OCI-LY1 (cell line): ENCODE measurements at regions not wholly inside any gene's neighbourhood (a gene's known extent, or its start where the extent isn't known, plus 50 kb on each side); places are given as distances from the start of the nearest gene placed in this dataset.

Experiments used
- H2AFZ ChIP-seq: fragments of 200-600 bp; sonication (generic), shearing (Covaris generic); 2 replicates; pipeline ENCODE4 v1.6.0; 2014; ENCODE audit warnings: antibody characterized with exemption, mild to moderate bottlenecking, low read length
- H3F3A ChIP-seq: fragments of 200-600 bp; sonication (generic), shearing (Covaris generic); 2 replicates; pipeline ENCODE4 v1.6.0; 2014; ENCODE audit warnings: mild to moderate bottlenecking, antibody characterized with exemption, low read length, moderate library complexity; ENCODE audit not compliant: insufficient read depth
- H3K27ac ChIP-seq: fragments of 200-600 bp; sonication (generic); 2 replicates; pipeline ENCODE4 v1.5.1; 2014; ENCODE audit warnings: low read length, mixed run types, mild to moderate bottlenecking, low read depth; ENCODE audit not compliant: poor library complexity, severe bottlenecking
- H3K27me3 ChIP-seq: fragments of 200-600 bp; sonication (generic); 2 replicates; pipeline ENCODE4 v1.6.0; 2014; ENCODE audit warnings: antibody characterized with exemption, mild to moderate bottlenecking, low read length, moderate library complexity; ENCODE audit not compliant: insufficient read depth
- H3K36me3 ChIP-seq: fragments of 200-600 bp; sonication (generic); 2 replicates; pipeline ENCODE4 v1.6.1; 2014; ENCODE audit warnings: mild to moderate bottlenecking, antibody characterized with exemption, low read length, moderate library complexity, mixed read lengths; ENCODE audit not compliant: insufficient read depth
- H3K4me1 ChIP-seq: fragments of 200-600 bp; sonication (generic); 2 replicates; pipeline ENCODE4 v1.5.1; 2014; ENCODE audit warnings: mild to moderate bottlenecking, low read length, moderate library complexity; ENCODE audit not compliant: insufficient read depth, severe bottlenecking
- H3K4me2 ChIP-seq: fragments of 200-600 bp; sonication (generic), shearing (Covaris generic); 2 replicates; pipeline ENCODE4 v1.6.1; 2014; ENCODE audit warnings: low read length
- H3K4me3 ChIP-seq: fragments of 200-600 bp; sonication (generic); 2 replicates; pipeline ENCODE4 v1.5.1; 2014; ENCODE audit warnings: low read length, low read depth, mild to moderate bottlenecking, mixed read lengths; ENCODE audit not compliant: poor library complexity, severe bottlenecking
- H3K79me2 ChIP-seq: fragments of 200-600 bp; shearing (Covaris generic); 2 replicates; pipeline ENCODE4 v1.6.1; 2016; ENCODE audit warnings: mixed run types, low read length, mixed read lengths; ENCODE audit not compliant: insufficient read depth
- H3K9ac ChIP-seq: fragments of 200-600 bp; sonication (generic), shearing (Covaris generic); 2 replicates; pipeline ENCODE4 v1.6.1; 2014; ENCODE audit warnings: mild to moderate bottlenecking, low read length, mixed read lengths
- H3K9me2 ChIP-seq: fragments of 200-600 bp; sonication (generic), shearing (Covaris generic); 2 replicates; pipeline ENCODE4 v1.6.1; 2014; ENCODE audit warnings: low read depth, mild to moderate bottlenecking, low read length, mixed read lengths
- H3K9me3 ChIP-seq: fragments of 200-600 bp; shearing (Covaris generic); 2 replicates; pipeline ENCODE4 v1.6.1; 2014; ENCODE audit warnings: low read length, mixed read lengths
- H4K20me1 ChIP-seq: fragments of 200-600 bp; sonication (generic), shearing (Covaris generic); 2 replicates; pipeline ENCODE4 v1.6.0; 2016; ENCODE audit warnings: mild to moderate bottlenecking, low read length; ENCODE audit not compliant: insufficient read depth
- CTCF ChIP-seq: fragments of 200-600 bp; sonication (generic), shearing (Covaris generic); IDR thresholded peaks from 2 replicates; pipeline ENCODE4 v1.5.1; 2017; ENCODE audit warnings: mild to moderate bottlenecking, antibody characterized with exemption, low read length, moderate library complexity, mixed read lengths
- EZH2 ChIP-seq: fragments of 200-600 bp; sonication (generic), shearing (Covaris generic); IDR thresholded peaks from 2 replicates; pipeline ENCODE4 v1.8.0; 2017; ENCODE audit warnings: borderline replicate concordance, mixed run types, mild to moderate bottlenecking, antibody characterized with exemption, low read length, moderate library complexity, mixed read lengths

- Histone ChIP-seq H4K20me1 (no peaks in the 10 kb centered on the region), H3F3A (no peaks in the 10 kb centered on the region), H3K4me3 (no peak overlapping the region), H3K27ac (no peak overlapping the region), H3K9ac (no peak overlapping the region), H2AFZ (no peak overlapping the region), H3K79me2 (no peaks in the 10 kb centered on the region), H3K9me3 (no peaks in the 10 kb centered on the region), H3K9me2 (no peaks in the 10 kb centered on the region), H3K36me3 (no peaks in the 10 kb centered on the region), H3K4me2 (no peak overlapping the region), H3K27me3 (no peaks in the 10 kb centered on the region), H3K4me1 (no peaks in the 10 kb centered on the region)
- TF ChIP-seq EZH2 (no peak), CTCF (no peak)
These were observed 178.0 kb downstream of the INHBA start for GRCh38 chr7:41524876-41525275.

- H2AFZ ChIP-seq: no peak overlapping the region
- H3K9me2 ChIP-seq: no peaks in the 10 kb centered on the region
- H3K27me3 ChIP-seq: no peaks in the 10 kb centered on the region
- no peaks in the 10 kb centered on the region for H4K20me1 ChIP-seq
- H3K9me3 ChIP-seq: no peaks in the 10 kb centered on the region
- H3K36me3 ChIP-seq: no peaks in the 10 kb centered on the region
- H3K4me3 ChIP-seq: no peak overlapping the region
- H3K4me1 ChIP-seq: no peaks in the 10 kb centered on the region
- no peak overlapping the region for H3K27ac ChIP-seq
- H3K79me2 ChIP-seq: no peaks in the 10 kb centered on the region
- H3K4me2 ChIP-seq: no peak overlapping the region
- H3F3A ChIP-seq: no peaks in the 10 kb centered on the region
- no peak overlapping the region for H3K9ac ChIP-seq
- TF ChIP-seq EZH2 (no peak), CTCF (no peak)
These were observed 182.4 kb downstream of the INHBA start for GRCh38 chr7:41520445-41520844.

GRCh38 chr7:41517771-41518170 is 185.1 kb downstream of the INHBA start:
- TF ChIP-seq EZH2 (no peak), CTCF (no peak)
- Histone ChIP-seq H3K4me2 (no peak overlapping the region), H3K4me1 (no peaks in the 10 kb centered on the region)

More at GRCh38 chr7:41517771-41518170, 185.1 kb downstream of the INHBA start:
- Histone ChIP-seq H3K79me2 (no peaks in the 10 kb centered on the region), H4K20me1 (no peaks in the 10 kb centered on the region), H3K9me2 (no peaks in the 10 kb centered on the region), H3K27me3 (no peaks in the 10 kb centered on the region), H3K36me3 (no peaks in the 10 kb centered on the region), H3K4me3 (no peak overlapping the region), H3F3A (no peaks in the 10 kb centered on the region), H2AFZ (no peak overlapping the region), H3K9ac (no peak overlapping the region), H3K27ac (no peak overlapping the region), H3K9me3 (no peaks in the 10 kb centered on the region)
